ENCODE measurements at regions not wholly inside any gene's neighbourhood (a gene's known extent, or its start where the extent isn't known, plus 50 kb on each side); places are given as distances from the start of the nearest gene placed in this dataset.

- intact Hi-C loops (cut with micrococcal nuclease) = no loop called here
- Mint-ChIP-seq H3K9me3 (ENCODE audit: unreplicated experiment) (no peaks in the 10 kb centered on the region), H3K27ac (ENCODE audit: low read depth, unreplicated experiment) (no peak overlapping the region), H3K4me1 (ENCODE audit: insufficient read depth, unreplicated experiment) (no peaks in the 10 kb centered on the region), H3K27me3 (ENCODE audit: insufficient read depth, unreplicated experiment) (no peaks in the 10 kb centered on the region), H3K4me3 (ENCODE audit: unreplicated experiment) (no peak overlapping the region), H3K36me3 (ENCODE audit: insufficient read depth, unreplicated experiment) (no peaks in the 10 kb centered on the region)
- no peak for TF ChIP-seq CTCF (IDR thresholded peaks at IDR 0.05; ENCODE audit: unreplicated experiment)
- no peak for DNase-seq (ENCODE audit: unreplicated experiment)
- CTCF ChIA-PET = interaction anchor here (0.6 kb wide), 1 partner anchor 563 kb away, joined by 4 read pairs; no protein-coding TSS in a partner anchor
- POLR2A ChIA-PET = no interaction called here
- BruUV-seq (replicated peaks) = no TSS peak
Measured at GRCh38 chr21:19855522-19855921, 1142.7 kb upstream of the NCAM2 start.

GRCh38 chr21:19864476-19864875 lies 1133.7 kb upstream of the NCAM2 start:
- H3K4me3 Mint-ChIP-seq (ENCODE audit: unreplicated experiment) = no peak overlapping the region
- H3K27me3 Mint-ChIP-seq (ENCODE audit: insufficient read depth, unreplicated experiment) = no peaks in the 10 kb centered on the region
- no peak overlapping the region for H3K27ac Mint-ChIP-seq (ENCODE audit: low read depth, unreplicated experiment)
- CTCF ChIA-PET = no interaction called here
- POLR2A ChIA-PET = no interaction called here
- intact Hi-C loops (cut with micrococcal nuclease) = no loop called here
- BruUV-seq (replicated peaks) = no TSS peak
- no peak for DNase-seq (ENCODE audit: unreplicated experiment)
- H3K36me3 Mint-ChIP-seq (ENCODE audit: insufficient read depth, unreplicated experiment) = no peaks in the 10 kb centered on the region
- TF ChIP-seq CTCF (IDR thresholded peaks at IDR 0.05; ENCODE audit: unreplicated experiment) = no peak
- no peaks in the 10 kb centered on the region for H3K9me3 Mint-ChIP-seq (ENCODE audit: unreplicated experiment)
- no peaks in the 10 kb centered on the region for H3K4me1 Mint-ChIP-seq (ENCODE audit: insufficient read depth, unreplicated experiment)

GRCh38 chr21:19870682-19871081 lies 1127.5 kb upstream of the NCAM2 start:
- intact Hi-C loops (cut with micrococcal nuclease) = no loop called here
- no peak for DNase-seq (ENCODE audit: unreplicated experiment)
- no peak for TF ChIP-seq CTCF (IDR thresholded peaks at IDR 0.05; ENCODE audit: unreplicated experiment)
- Mint-ChIP-seq H3K4me1 (ENCODE audit: insufficient read depth, unreplicated experiment) (no peaks in the 10 kb centered on the region), H3K27ac (ENCODE audit: low read depth, unreplicated experiment) (no peak overlapping the region), H3K27me3 (ENCODE audit: insufficient read depth, unreplicated experiment) (no peaks in the 10 kb centered on the region), H3K36me3 (ENCODE audit: insufficient read depth, unreplicated experiment) (no peaks in the 10 kb centered on the region), H3K4me3 (ENCODE audit: unreplicated experiment) (no peak overlapping the region), H3K9me3 (ENCODE audit: unreplicated experiment) (no peaks in the 10 kb centered on the region)
- BruUV-seq (replicated peaks) = no TSS peak
- ChIA-PET CTCF (interaction anchor here (0.6 kb wide), 1 partner anchor 1366 kb away, joined by 3 read pairs; no protein-coding TSS in a partner anchor), POLR2A (no interaction called here)

- CTCF ChIA-PET = no interaction called here
- no peaks in the 10 kb centered on the region for H3K4me1 Mint-ChIP-seq (ENCODE audit: insufficient read depth, unreplicated experiment)
- DNase-seq (ENCODE audit: unreplicated experiment) = no peak
- intact Hi-C loops (cut with micrococcal nuclease) = no loop called here
- no peak for TF ChIP-seq CTCF (IDR thresholded peaks at IDR 0.05; ENCODE audit: unreplicated experiment)
- no peaks in the 10 kb centered on the region for H3K36me3 Mint-ChIP-seq (ENCODE audit: insufficient read depth, unreplicated experiment)
- H3K9me3 Mint-ChIP-seq (ENCODE audit: unreplicated experiment) = peaks cover 11% of the 10 kb centered on the region
- H3K27me3 Mint-ChIP-seq (ENCODE audit: insufficient read depth, unreplicated experiment) = no peaks in the 10 kb centered on the region
- no TSS peak for BruUV-seq (replicated peaks)
- POLR2A ChIA-PET = no interaction called here
- H3K4me3 Mint-ChIP-seq (ENCODE audit: unreplicated experiment) = no peak overlapping the region
- H3K27ac Mint-ChIP-seq (ENCODE audit: low read depth, unreplicated experiment) = no peak overlapping the region
Measured at GRCh38 chr21:19874521-19874920, 1123.7 kb upstream of the NCAM2 start.
